Left ventricle myocardium inferior (tissue), 1 donor: ENCODE measurements at regions not wholly inside any gene's neighbourhood (a gene's known extent, or its start where the extent isn't known, plus 50 kb on each side); places are given as distances from the start of the nearest gene placed in this dataset.

Source experiments
- DNase-seq: peaks from one replicate; pipeline ENCODE4 v3.0.0-alpha.2; 2020
- H3K27ac ChIP-seq: fragments of 200-600 bp; replicated peaks from 2 replicates; pipeline ENCODE4 v1.8.0; 2021
- H3K27me3 ChIP-seq: fragments of 200-600 bp; 2 replicates; pipeline ENCODE4 v1.8.0; 2021; ENCODE audit warnings: low read depth
- H3K36me3 ChIP-seq: fragments of 200-600 bp; 2 replicates; pipeline ENCODE4 v1.8.0; 2021
- H3K4me1 ChIP-seq: fragments of 200-600 bp; 2 replicates; pipeline ENCODE4 v1.8.0; 2021
- H3K4me3 ChIP-seq: fragments of 200-600 bp; 2 replicates; pipeline ENCODE4 v1.8.0; 2021; ENCODE audit warnings: mild to moderate bottlenecking, moderate library complexity
- H3K9me3 ChIP-seq: fragments of 200-600 bp; replicated peaks from 2 replicates; pipeline ENCODE4 v1.8.0; 2021
- CTCF ChIP-seq: fragments of 200-600 bp; IDR thresholded peaks from 2 replicates; pipeline ENCODE4 v1.8.0; 2021; ENCODE audit warnings: antibody characterized with exemption, mild to moderate bottlenecking, borderline replicate concordance
- intact Hi-C: fragments of 100-400 bp; cut with micrococcal nuclease; formaldehyde crosslinking; loops from one replicate; pipeline ENCODE4 v1.11.0; 2022
- donor health status: DM: no; HTN: yes; CAD: no; lungs with severe emphysema.

GRCh38 chr3:30297112-30297511 lies 309.3 kb upstream of the TGFBR2 start:
- Histone ChIP-seq H3K9me3 (no peaks in the 10 kb centered on the region), H3K4me3 (no peak overlapping the region), H3K36me3 (no peaks in the 10 kb centered on the region), H3K4me1 (peaks cover 7% of the 10 kb centered on the region), H3K27me3 (no peaks in the 10 kb centered on the region), H3K27ac (no peak overlapping the region)
- no peak for DNase-seq
- intact Hi-C loops: no loop called here
- TF ChIP-seq CTCF: no peak

- Histone ChIP-seq H3K36me3 (no peaks in the 10 kb centered on the region), H3K27ac (no peak overlapping the region), H3K27me3 (no peaks in the 10 kb centered on the region), H3K9me3 (peaks cover 10% of the 10 kb centered on the region), H3K4me3 (no peak overlapping the region), H3K4me1 (no peaks in the 10 kb centered on the region)
- intact Hi-C loops: no loop called here
- DNase-seq: no peak
- no peak for TF ChIP-seq CTCF
Measured at GRCh38 chr3:30299674-30300385, 306.6 kb upstream of the TGFBR2 start.

- intact Hi-C loops: no loop called here
- peaks cover 10% of the 10 kb centered on the region for H3K9me3 ChIP-seq
Measured at GRCh38 chr3:30300809-30301208, 305.6 kb upstream of the TGFBR2 start.

GRCh38 chr3:30302027-30302426 lies 304.4 kb upstream of the TGFBR2 start:
- no peak for DNase-seq
- Histone ChIP-seq H3K4me3 (no peak overlapping the region), H3K36me3 (no peaks in the 10 kb centered on the region), H3K27me3 (no peaks in the 10 kb centered on the region), H3K27ac (no peak overlapping the region), H3K4me1 (no peaks in the 10 kb centered on the region), H3K9me3 (peaks cover 10% of the 10 kb centered on the region)
- intact Hi-C loops: no loop called here
- no peak for TF ChIP-seq CTCF

More at GRCh38 chr3:30300809-30301208, 305.6 kb upstream of the TGFBR2 start:
- no peaks in the 10 kb centered on the region for H3K36me3 ChIP-seq
- TF ChIP-seq CTCF: no peak
- DNase-seq: no peak
- no peaks in the 10 kb centered on the region for H3K27me3 ChIP-seq
- H3K4me1 ChIP-seq: no peaks in the 10 kb centered on the region
- no peak overlapping the region for H3K4me3 ChIP-seq
- H3K27ac ChIP-seq: no peak overlapping the region

- Histone ChIP-seq H3K36me3 (no peaks in the 10 kb centered on the region), H3K27me3 (no peaks in the 10 kb centered on the region), H3K4me1 (peaks cover 8% of the 10 kb centered on the region), H3K9me3 (peaks cover 10% of the 10 kb centered on the region), H3K27ac (no peak overlapping the region), H3K4me3 (no peak overlapping the region)
- no peak for DNase-seq
- TF ChIP-seq CTCF: no peak
- intact Hi-C loops: no loop called here
Measured at GRCh38 chr3:30303770-30304169, 302.6 kb upstream of the TGFBR2 start.
